GM23338 (cell line): ENCODE measurements at regions not wholly inside any gene's neighbourhood (a gene's known extent, or its start where the extent isn't known, plus 50 kb on each side); places are given as distances from the start of the nearest gene placed in this dataset.

Source experiments
- ATAC-seq: fragments of 200-7000 bp; cut with Tn5 transposase; 3 replicates; pipeline ENCODE4 v1.9.1; 2020
- DNase-seq: peaks from one replicate; pipeline ENCODE4 v3.0.0-alpha.2; 2015; ENCODE audit warnings: low spot score
- H2AFZ ChIP-seq: fragments of 200-600 bp; sonication (generic); 2 replicates; pipeline ENCODE4 v1.8.0; 2016; ENCODE audit warnings: antibody characterized with exemption, mild to moderate bottlenecking, moderate library complexity
- H3F3A ChIP-seq: fragments of 200-600 bp; sonication (generic); replicated peaks from 2 replicates; pipeline ENCODE4 v1.8.0; 2017; ENCODE audit warnings: antibody characterized with exemption, mixed run types, low read depth
- H3K27ac ChIP-seq: fragments of 200-600 bp; sonication (generic); 2 replicates; pipeline ENCODE4 v1.6.1; 2016; ENCODE audit warnings: low read depth
- H3K27me3 ChIP-seq: fragments of 200-600 bp; sonication (generic); 2 replicates; pipeline ENCODE4 v1.8.0; 2016; ENCODE audit warnings: mild to moderate bottlenecking, mixed run types, moderate library complexity; ENCODE audit not compliant: insufficient read depth
- H3K36me3 ChIP-seq: fragments of 200-600 bp; sonication (generic); 2 replicates; pipeline ENCODE4 v1.8.0; 2016; ENCODE audit warnings: mild to moderate bottlenecking; ENCODE audit not compliant: insufficient read depth
- H3K4me1 ChIP-seq: fragments of 200-600 bp; sonication (generic); 2 replicates; pipeline ENCODE4 v1.8.0; 2016; ENCODE audit warnings: mild to moderate bottlenecking, moderate library complexity; ENCODE audit not compliant: insufficient read depth
- H3K4me2 ChIP-seq: fragments of 200-600 bp; sonication (generic); 2 replicates; pipeline ENCODE4 v1.7.1; 2017; ENCODE audit warnings: mixed run types
- H3K4me3 ChIP-seq: fragments of 200-600 bp; sonication (generic); 2 replicates; pipeline ENCODE4 v1.6.1; 2016; ENCODE audit warnings: mixed run types
- H3K79me2 ChIP-seq: fragments of 200-600 bp; sonication (generic); replicated peaks from 2 replicates; pipeline ENCODE4 v1.8.0; 2017; ENCODE audit warnings: mild to moderate bottlenecking; ENCODE audit not compliant: insufficient read depth
- H3K9me2 ChIP-seq: fragments of 200-600 bp; sonication (generic); 2 replicates; pipeline ENCODE4 v1.8.0; 2017; ENCODE audit not compliant: insufficient read depth
- H4K20me1 ChIP-seq: fragments of 200-600 bp; sonication (generic); replicated peaks from 2 replicates; pipeline ENCODE4 v1.8.0; 2017; ENCODE audit warnings: mild to moderate bottlenecking; ENCODE audit not compliant: insufficient read depth
- H3K27ac Mint-ChIP-seq: 2 replicates; pipeline ENCODE4 v1.8.0; 2020; ENCODE audit warnings: inconsistent platforms, mild to moderate bottlenecking, moderate library complexity, mixed read lengths
- H3K27me3 Mint-ChIP-seq: 3 replicates; pipeline ENCODE4 v1.8.0; 2022; ENCODE audit warnings: low read depth, mild to moderate bottlenecking, moderate library complexity, mixed read lengths, inconsistent platforms; ENCODE audit not compliant: insufficient read depth, poor library complexity
- H3K36me3 Mint-ChIP-seq: 3 replicates; pipeline ENCODE4 v1.8.0; 2021; ENCODE audit warnings: low read depth, mild to moderate bottlenecking, inconsistent platforms, moderate library complexity, mixed read lengths
- H3K4me1 Mint-ChIP-seq: 3 replicates; pipeline ENCODE4 v1.8.0; 2020; ENCODE audit warnings: mild to moderate bottlenecking, inconsistent platforms, mixed read lengths
- H3K4me3 Mint-ChIP-seq: 3 replicates; pipeline ENCODE4 v1.8.0; 2021; ENCODE audit warnings: moderate library complexity, mild to moderate bottlenecking, inconsistent platforms, mixed read lengths
- H3K9me3 Mint-ChIP-seq: 3 replicates; pipeline ENCODE4 v1.8.0; 2020; ENCODE audit warnings: moderate library complexity, mild to moderate bottlenecking, inconsistent platforms, mixed read lengths
- CREB1 ChIP-seq: fragments of 250-450 bp; sonication (Bioruptor Pico); IDR thresholded peaks from 2 replicates; pipeline ENCODE4 v1.5.0; 2020; ENCODE audit warnings: low read depth, mild to moderate bottlenecking, moderate library complexity
- JUNB ChIP-seq: IDR thresholded peaks from one replicate; pipeline ENCODE4 v1.6.1; 2016; ENCODE audit warnings: antibody characterized with exemption; ENCODE audit not compliant: unreplicated experiment
- NANOG ChIP-seq: IDR thresholded peaks from 2 replicates; pipeline ENCODE4 v1.6.1; 2016; ENCODE audit warnings: antibody characterized with exemption, borderline replicate concordance
- POLR2AphosphoS5 ChIP-seq: IDR thresholded peaks from 2 replicates; pipeline ENCODE4 v1.6.1; 2016; ENCODE audit warnings: antibody characterized with exemption, low read depth
- STAT1 ChIP-seq: IDR thresholded peaks from one replicate; pipeline ENCODE4 v1.6.1; 2016; ENCODE audit warnings: antibody characterized with exemption; ENCODE audit not compliant: unreplicated experiment
- ZNF114 ChIP-seq: fragments of 250-450 bp; sonication (Bioruptor Pico); IDR thresholded peaks from 2 replicates; pipeline ENCODE4 v1.5.0; 2020; ENCODE audit warnings: mild to moderate bottlenecking, moderate library complexity
- ZNF331 ChIP-seq: fragments of 250-450 bp; sonication (Bioruptor Pico); IDR thresholded peaks from 2 replicates; pipeline ENCODE4 v1.5.0; 2020; ENCODE audit warnings: low read depth, mild to moderate bottlenecking, moderate library complexity
- TF ChIP-seq, protein P1 (sequence below): IDR thresholded peaks from one replicate; pipeline ENCODE4 v1.6.1; 2018; ENCODE audit warnings: antibody characterized with exemption; ENCODE audit not compliant: unreplicated experiment
- TF ChIP-seq, protein P2 (sequence below): IDR thresholded peaks from 2 replicates; pipeline ENCODE4 v1.6.1; 2016; ENCODE audit warnings: antibody characterized with exemption

DNA sequence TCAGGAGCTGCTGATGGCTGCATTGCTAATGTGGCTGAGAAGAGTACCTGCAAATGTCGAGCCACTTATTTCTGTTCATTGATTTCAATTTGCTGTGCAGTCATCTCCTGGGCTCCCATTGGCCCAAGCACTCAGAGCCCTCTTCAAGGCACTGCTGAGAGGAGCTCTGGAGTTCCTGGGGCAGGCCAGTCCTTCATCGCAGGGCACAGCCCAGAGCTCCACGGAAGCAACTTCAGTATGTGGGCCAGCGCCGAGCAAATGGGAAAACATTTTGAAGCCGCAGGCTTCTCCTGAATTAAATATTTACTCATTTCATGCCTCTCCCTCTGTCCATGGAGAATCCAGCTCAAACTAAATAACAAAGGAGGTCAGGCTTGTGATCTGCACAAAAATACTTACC is 383.3 kb downstream of the BCOR start:
- Histone ChIP-seq H3K4me1 (no peaks in the 10 kb centered on the region), H2AFZ (no peak overlapping the region), H3K4me3 (no peak overlapping the region), H3K79me2 (no peaks in the 10 kb centered on the region), H4K20me1 (no peaks in the 10 kb centered on the region), H3K36me3 (no peaks in the 10 kb centered on the region), H3K4me2 (no peak overlapping the region), H3K27ac (no peak overlapping the region), H3K27me3 (no peaks in the 10 kb centered on the region), H3K9me2 (no peaks in the 10 kb centered on the region), H3F3A (no peaks in the 10 kb centered on the region)
- no peaks in the 10 kb centered on the region for H3K36me3 Mint-ChIP-seq
- peaks cover 5% of the 10 kb centered on the region for H3K4me1 Mint-ChIP-seq
- no peak for ATAC-seq
- H3K9me3 Mint-ChIP-seq: no peaks in the 10 kb centered on the region
- no peak for DNase-seq
- TF ChIP-seq, protein P1, sequence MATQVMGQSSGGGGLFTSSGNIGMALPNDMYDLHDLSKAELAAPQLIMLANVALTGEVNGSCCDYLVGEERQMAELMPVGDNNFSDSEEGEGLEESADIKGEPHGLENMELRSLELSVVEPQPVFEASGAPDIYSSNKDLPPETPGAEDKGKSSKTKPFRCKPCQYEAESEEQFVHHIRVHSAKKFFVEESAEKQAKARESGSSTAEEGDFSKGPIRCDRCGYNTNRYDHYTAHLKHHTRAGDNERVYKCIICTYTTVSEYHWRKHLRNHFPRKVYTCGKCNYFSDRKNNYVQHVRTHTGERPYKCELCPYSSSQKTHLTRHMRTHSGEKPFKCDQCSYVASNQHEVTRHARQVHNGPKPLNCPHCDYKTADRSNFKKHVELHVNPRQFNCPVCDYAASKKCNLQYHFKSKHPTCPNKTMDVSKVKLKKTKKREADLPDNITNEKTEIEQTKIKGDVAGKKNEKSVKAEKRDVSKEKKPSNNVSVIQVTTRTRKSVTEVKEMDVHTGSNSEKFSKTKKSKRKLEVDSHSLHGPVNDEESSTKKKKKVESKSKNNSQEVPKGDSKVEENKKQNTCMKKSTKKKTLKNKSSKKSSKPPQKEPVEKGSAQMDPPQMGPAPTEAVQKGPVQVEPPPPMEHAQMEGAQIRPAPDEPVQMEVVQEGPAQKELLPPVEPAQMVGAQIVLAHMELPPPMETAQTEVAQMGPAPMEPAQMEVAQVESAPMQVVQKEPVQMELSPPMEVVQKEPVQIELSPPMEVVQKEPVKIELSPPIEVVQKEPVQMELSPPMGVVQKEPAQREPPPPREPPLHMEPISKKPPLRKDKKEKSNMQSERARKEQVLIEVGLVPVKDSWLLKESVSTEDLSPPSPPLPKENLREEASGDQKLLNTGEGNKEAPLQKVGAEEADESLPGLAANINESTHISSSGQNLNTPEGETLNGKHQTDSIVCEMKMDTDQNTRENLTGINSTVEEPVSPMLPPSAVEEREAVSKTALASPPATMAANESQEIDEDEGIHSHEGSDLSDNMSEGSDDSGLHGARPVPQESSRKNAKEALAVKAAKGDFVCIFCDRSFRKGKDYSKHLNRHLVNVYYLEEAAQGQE: no peak
- no peak for TF ChIP-seq JUNB
- no peak for TF ChIP-seq POLR2AphosphoS5
- TF ChIP-seq, protein P2, sequence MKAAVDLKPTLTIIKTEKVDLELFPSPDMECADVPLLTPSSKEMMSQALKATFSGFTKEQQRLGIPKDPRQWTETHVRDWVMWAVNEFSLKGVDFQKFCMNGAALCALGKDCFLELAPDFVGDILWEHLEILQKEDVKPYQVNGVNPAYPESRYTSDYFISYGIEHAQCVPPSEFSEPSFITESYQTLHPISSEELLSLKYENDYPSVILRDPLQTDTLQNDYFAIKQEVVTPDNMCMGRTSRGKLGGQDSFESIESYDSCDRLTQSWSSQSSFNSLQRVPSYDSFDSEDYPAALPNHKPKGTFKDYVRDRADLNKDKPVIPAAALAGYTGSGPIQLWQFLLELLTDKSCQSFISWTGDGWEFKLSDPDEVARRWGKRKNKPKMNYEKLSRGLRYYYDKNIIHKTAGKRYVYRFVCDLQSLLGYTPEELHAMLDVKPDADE: no peak
- TF ChIP-seq CREB1: no peak
- TF ChIP-seq ZNF331 (CRISPR knock-in tag): no peak
- no peak for TF ChIP-seq ZNF114
- no peak overlapping the region for H3K4me3 Mint-ChIP-seq
- no peaks in the 10 kb centered on the region for H3K27me3 Mint-ChIP-seq
- H3K27ac Mint-ChIP-seq: no peak overlapping the region

DNA sequence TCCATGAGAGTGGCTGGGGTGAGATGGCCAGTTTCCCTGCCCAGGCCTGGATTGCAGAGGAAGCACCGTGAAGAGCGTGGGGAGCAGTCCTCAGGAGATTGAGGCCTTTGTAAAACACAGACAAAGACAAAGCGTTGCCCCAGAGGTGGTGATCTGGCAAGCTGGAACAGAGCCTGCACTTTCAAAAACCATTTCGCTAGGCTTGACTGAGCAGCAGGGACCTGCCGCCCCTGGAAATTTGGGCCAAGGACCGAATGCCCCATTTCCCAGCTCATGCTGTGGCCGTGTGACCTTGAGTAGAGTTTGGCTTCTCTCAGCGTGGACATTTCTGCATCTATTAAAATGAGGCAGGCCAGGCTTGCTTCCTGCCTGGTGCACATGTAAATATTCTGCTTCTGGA is 381.4 kb downstream of the BCOR start:
- Histone ChIP-seq H3K27me3 (no peaks in the 10 kb centered on the region), H4K20me1 (no peaks in the 10 kb centered on the region), H3K9me2 (no peaks in the 10 kb centered on the region), H3K4me1 (no peaks in the 10 kb centered on the region), H3K4me2 (no peak overlapping the region), H3K79me2 (no peaks in the 10 kb centered on the region), H2AFZ (no peak overlapping the region), H3K36me3 (no peaks in the 10 kb centered on the region), H3F3A (no peaks in the 10 kb centered on the region), H3K4me3 (no peak overlapping the region), H3K27ac (no peak overlapping the region)
- ATAC-seq (no peak), DNase-seq (no peak)
- no peaks in the 10 kb centered on the region for H3K36me3 Mint-ChIP-seq
- H3K27ac Mint-ChIP-seq: no peak overlapping the region
- no peak overlapping the region for H3K4me3 Mint-ChIP-seq
- no peaks in the 10 kb centered on the region for H3K9me3 Mint-ChIP-seq
- H3K27me3 Mint-ChIP-seq: no peaks in the 10 kb centered on the region
- peaks cover 5% of the 10 kb centered on the region for H3K4me1 Mint-ChIP-seq
- TF ChIP-seq STAT1 (no peak), POLR2AphosphoS5 (no peak), NANOG (no peak)
- TF ChIP-seq, protein P1: no peak
